ENCODE measurements at regions not wholly inside any gene's neighbourhood (a gene's known extent, or its start where the extent isn't known, plus 50 kb on each side); places are given as distances from the start of the nearest gene placed in this dataset.

GRCh38 chr6:68239034-68239433 lies 396.0 kb upstream of the ADGRB3 start:
- no peak for DNase-seq (ENCODE audit: extremely low spot score in 2 of 2)
- TF ChIP-seq POLR2AphosphoS5 (IDR thresholded peaks at IDR 0.05; ENCODE audit: insufficient read depth in 1 of 2, low read depth in 1 of 2) (no peak), POLR2A (IDR thresholded peaks at IDR 0.05) (no peak), CTCF (IDR thresholded peaks at IDR 0.05) (no peak)
- H3K27ac ChIP-seq, result no peak overlapping the region
- no peaks in the 10 kb centered on the region for H3K27me3 ChIP-seq
- H3K4me1 ChIP-seq, result no peaks in the 10 kb centered on the region
- no peaks in the 10 kb centered on the region for H3K36me3 ChIP-seq
- H3K9me3 ChIP-seq, result no peaks in the 10 kb centered on the region
- intact Hi-C loops (cut with DNase I), result no loop called here
- H3K4me3 ChIP-seq, result no peak overlapping the region

- Histone ChIP-seq H3K4me1 (no peaks in the 10 kb centered on the region), H3K27ac (no peak overlapping the region), H3K27me3 (no peaks in the 10 kb centered on the region), H3K9me3 (no peaks in the 10 kb centered on the region), H3K4me3 (no peak overlapping the region), H3K36me3 (no peaks in the 10 kb centered on the region)
- intact Hi-C loops (cut with DNase I), result no loop called here
- TF ChIP-seq POLR2A (IDR thresholded peaks at IDR 0.05), result no peak
- TF ChIP-seq POLR2AphosphoS5 (IDR thresholded peaks at IDR 0.05; ENCODE audit: insufficient read depth in 1 of 2, low read depth in 1 of 2), result no peak
- TF ChIP-seq CTCF (IDR thresholded peaks at IDR 0.05), result no peak
- DNase-seq (ENCODE audit: extremely low spot score in 2 of 2), result no peak
These were observed 396.9 kb upstream of the ADGRB3 start for GRCh38 chr6:68238097-68238601.

- TF ChIP-seq CTCF (IDR thresholded peaks at IDR 0.05), result no peak
- no peak for TF ChIP-seq POLR2A (IDR thresholded peaks at IDR 0.05)
- TF ChIP-seq POLR2AphosphoS5 (IDR thresholded peaks at IDR 0.05; ENCODE audit: insufficient read depth in 1 of 2, low read depth in 1 of 2), result no peak
- Histone ChIP-seq H3K4me3 (no peak overlapping the region), H3K4me1 (no peaks in the 10 kb centered on the region), H3K27ac (no peak overlapping the region), H3K9me3 (no peaks in the 10 kb centered on the region), H3K27me3 (no peaks in the 10 kb centered on the region), H3K36me3 (no peaks in the 10 kb centered on the region)
- intact Hi-C loops (cut with DNase I), result no loop called here
- no peak for DNase-seq (ENCODE audit: extremely low spot score in 2 of 2)
These were observed 397.9 kb upstream of the ADGRB3 start for GRCh38 chr6:68237205-68237604.

GRCh38 chr6:68235326-68235784 lies 399.7 kb upstream of the ADGRB3 start:
- Histone ChIP-seq H3K36me3 (no peaks in the 10 kb centered on the region), H3K4me1 (no peaks in the 10 kb centered on the region), H3K9me3 (no peaks in the 10 kb centered on the region), H3K4me3 (no peak overlapping the region), H3K27me3 (no peaks in the 10 kb centered on the region), H3K27ac (no peak overlapping the region)
- TF ChIP-seq CTCF (IDR thresholded peaks at IDR 0.05) (no peak), POLR2A (IDR thresholded peaks at IDR 0.05) (no peak), POLR2AphosphoS5 (IDR thresholded peaks at IDR 0.05; ENCODE audit: insufficient read depth in 1 of 2, low read depth in 1 of 2) (no peak)
- no peak for DNase-seq (ENCODE audit: extremely low spot score in 2 of 2)
- intact Hi-C loops (cut with DNase I), result no loop called here

- Histone ChIP-seq H3K4me1 (no peaks in the 10 kb centered on the region), H3K27ac (no peak overlapping the region), H3K27me3 (no peaks in the 10 kb centered on the region), H3K9me3 (no peaks in the 10 kb centered on the region), H3K4me3 (no peak overlapping the region), H3K36me3 (no peaks in the 10 kb centered on the region)
- no peak for DNase-seq (ENCODE audit: extremely low spot score in 2 of 2)
- TF ChIP-seq CTCF (IDR thresholded peaks at IDR 0.05) (no peak), POLR2AphosphoS5 (IDR thresholded peaks at IDR 0.05; ENCODE audit: insufficient read depth in 1 of 2, low read depth in 1 of 2) (no peak), POLR2A (IDR thresholded peaks at IDR 0.05) (no peak)
- intact Hi-C loops (cut with DNase I), result no loop called here
These were observed 401.5 kb upstream of the ADGRB3 start for GRCh38 chr6:68233623-68234022.

All from vagina (tissue), 2 donors.